Ishikawa (cell line): ENCODE measurements at regions not wholly inside any gene's neighbourhood (a gene's known extent, or its start where the extent isn't known, plus 50 kb on each side); places are given as distances from the start of the nearest gene placed in this dataset.

Experiments
- CEBPB ChIP-seq: IDR thresholded peaks from 2 replicates; pipeline ENCODE4 v1.6.1; 2012
- CREB1 ChIP-seq: IDR thresholded peaks from 2 replicates; pipeline ENCODE4 v1.6.1; 2012; ENCODE audit warnings: low read depth
- EGR1 ChIP-seq: IDR thresholded peaks from 2 replicates; pipeline ENCODE4 v1.6.1; 2012
- EP300 ChIP-seq: IDR thresholded peaks from 2 replicates; pipeline ENCODE4 v1.6.1; 2012; ENCODE audit warnings: borderline replicate concordance
- FOXM1 ChIP-seq: IDR thresholded peaks from 2 replicates; pipeline ENCODE4 v1.6.1; 2012; ENCODE audit warnings: low read depth, borderline replicate concordance
- MAX ChIP-seq: IDR thresholded peaks from 2 replicates; pipeline ENCODE4 v1.6.1; 2012
- NFIC ChIP-seq: IDR thresholded peaks from 2 replicates; pipeline ENCODE4 v1.6.1; 2012
- RAD21 ChIP-seq: IDR thresholded peaks from 2 replicates; pipeline ENCODE4 v1.6.1; 2012; ENCODE audit warnings: low read depth
- TAF1 ChIP-seq: IDR thresholded peaks from 2 replicates; pipeline ENCODE4 v1.6.1; 2012; ENCODE audit warnings: low read depth, mild to moderate bottlenecking
- TCF12 ChIP-seq: IDR thresholded peaks from 2 replicates; pipeline ENCODE4 v1.6.1; 2012; ENCODE audit warnings: low read depth
- TEAD4 ChIP-seq: IDR thresholded peaks from 2 replicates; pipeline ENCODE4 v1.6.1; 2012
- USF1 ChIP-seq: IDR thresholded peaks from 2 replicates; pipeline ENCODE4 v1.6.1; 2012
- YY1 ChIP-seq: IDR thresholded peaks from 2 replicates; pipeline ENCODE4 v1.6.1; 2012; ENCODE audit warnings: low read depth
- ZBTB7A ChIP-seq: IDR thresholded peaks from 2 replicates; pipeline ENCODE4 v1.6.1; 2012; ENCODE audit warnings: low read depth
- TF ChIP-seq, protein P1 (sequence below): IDR thresholded peaks from 2 replicates; pipeline ENCODE4 v1.6.1; 2012; ENCODE audit warnings: low read depth, mild to moderate bottlenecking

- TF ChIP-seq TEAD4 (no peak), ZBTB7A (no peak)
Measured at GRCh38 chr3:166877971-166878370, 502.1 kb downstream of the ZBBX start.

- no peak for TF ChIP-seq ZBTB7A
- TF ChIP-seq FOXM1, result no peak
- no peak for TF ChIP-seq CREB1
- TF ChIP-seq NFIC, result no peak
- TF ChIP-seq, protein P1, sequence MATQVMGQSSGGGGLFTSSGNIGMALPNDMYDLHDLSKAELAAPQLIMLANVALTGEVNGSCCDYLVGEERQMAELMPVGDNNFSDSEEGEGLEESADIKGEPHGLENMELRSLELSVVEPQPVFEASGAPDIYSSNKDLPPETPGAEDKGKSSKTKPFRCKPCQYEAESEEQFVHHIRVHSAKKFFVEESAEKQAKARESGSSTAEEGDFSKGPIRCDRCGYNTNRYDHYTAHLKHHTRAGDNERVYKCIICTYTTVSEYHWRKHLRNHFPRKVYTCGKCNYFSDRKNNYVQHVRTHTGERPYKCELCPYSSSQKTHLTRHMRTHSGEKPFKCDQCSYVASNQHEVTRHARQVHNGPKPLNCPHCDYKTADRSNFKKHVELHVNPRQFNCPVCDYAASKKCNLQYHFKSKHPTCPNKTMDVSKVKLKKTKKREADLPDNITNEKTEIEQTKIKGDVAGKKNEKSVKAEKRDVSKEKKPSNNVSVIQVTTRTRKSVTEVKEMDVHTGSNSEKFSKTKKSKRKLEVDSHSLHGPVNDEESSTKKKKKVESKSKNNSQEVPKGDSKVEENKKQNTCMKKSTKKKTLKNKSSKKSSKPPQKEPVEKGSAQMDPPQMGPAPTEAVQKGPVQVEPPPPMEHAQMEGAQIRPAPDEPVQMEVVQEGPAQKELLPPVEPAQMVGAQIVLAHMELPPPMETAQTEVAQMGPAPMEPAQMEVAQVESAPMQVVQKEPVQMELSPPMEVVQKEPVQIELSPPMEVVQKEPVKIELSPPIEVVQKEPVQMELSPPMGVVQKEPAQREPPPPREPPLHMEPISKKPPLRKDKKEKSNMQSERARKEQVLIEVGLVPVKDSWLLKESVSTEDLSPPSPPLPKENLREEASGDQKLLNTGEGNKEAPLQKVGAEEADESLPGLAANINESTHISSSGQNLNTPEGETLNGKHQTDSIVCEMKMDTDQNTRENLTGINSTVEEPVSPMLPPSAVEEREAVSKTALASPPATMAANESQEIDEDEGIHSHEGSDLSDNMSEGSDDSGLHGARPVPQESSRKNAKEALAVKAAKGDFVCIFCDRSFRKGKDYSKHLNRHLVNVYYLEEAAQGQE, result no peak
- no peak for TF ChIP-seq TCF12
- no peak for TF ChIP-seq TEAD4
- no peak for TF ChIP-seq RAD21
Measured at GRCh38 chr3:166864473-166865467, 515.3 kb downstream of the ZBBX start.

GRCh38 chr3:166860217-166860616, 519.9 kb downstream of the ZBBX start:
- TF ChIP-seq FOXM1, result no peak
- no peak for TF ChIP-seq CEBPB
- TF ChIP-seq MAX, result no peak

DNA sequence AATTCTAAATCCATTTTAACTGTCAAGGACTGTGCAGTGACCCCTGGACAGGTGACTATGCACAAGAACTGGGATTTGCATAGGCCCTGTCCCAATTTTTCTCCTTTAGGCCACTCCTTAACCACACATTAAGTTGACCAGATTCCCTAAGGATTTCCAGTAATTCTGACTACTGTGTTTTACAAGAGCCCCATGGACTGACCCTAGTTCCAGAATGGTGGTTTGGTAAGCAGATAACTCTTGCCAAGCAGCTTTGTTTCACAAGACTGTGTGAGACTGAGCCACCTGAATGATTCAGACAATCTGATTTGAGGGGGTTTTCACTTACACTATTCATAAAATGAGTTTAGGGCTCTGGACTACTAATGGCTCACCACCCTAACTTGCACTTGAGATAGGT, 535.8 kb downstream of the ZBBX start:
- no peak for TF ChIP-seq MAX
- TF ChIP-seq TEAD4, result no peak
- no peak for TF ChIP-seq NFIC
- TF ChIP-seq EGR1, result no peak
- TF ChIP-seq, protein P1, result no peak
- no peak for TF ChIP-seq TAF1
- no peak for TF ChIP-seq RAD21

- peak; percentile 64 for TF ChIP-seq RAD21
- no peak for TF ChIP-seq NFIC
Measured at GRCh38 chr3:166837535-166837934, 542.6 kb downstream of the ZBBX start.

DNA sequence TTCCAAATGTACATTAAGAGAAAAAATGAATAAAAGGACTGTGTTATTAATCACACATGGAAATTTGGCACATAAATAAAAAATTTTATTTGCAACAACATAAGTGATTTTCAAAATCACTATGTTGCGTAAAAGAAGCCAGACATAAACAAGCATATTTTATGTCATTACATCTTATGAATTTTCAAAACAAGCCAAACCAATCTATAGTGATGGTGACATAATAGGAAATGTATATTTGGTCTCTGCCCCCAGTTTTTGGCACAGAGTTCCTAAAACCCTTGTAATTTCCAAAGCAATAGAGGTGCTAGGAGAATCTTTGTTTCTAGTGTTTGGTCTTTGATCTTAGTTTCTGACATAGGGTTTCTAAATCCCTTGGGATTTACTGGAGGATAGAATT, 543.3 kb downstream of the ZBBX start:
- TF ChIP-seq MAX (no peak), NFIC (no peak), FOXM1 (no peak), TEAD4 (no peak), YY1 (no peak), EGR1 (no peak), RAD21 (no peak), TAF1 (no peak), EP300 (no peak), ZBTB7A (no peak), CEBPB (no peak), CREB1 (no peak), USF1 (no peak)
- TF ChIP-seq, protein P1, result no peak
